ENCODE measurements at regions not wholly inside any gene's neighbourhood (a gene's known extent, or its start where the extent isn't known, plus 50 kb on each side); places are given as distances from the start of the nearest gene placed in this dataset.

- no peaks in the 10 kb centered on the region for H3K27me3 ChIP-seq (ENCODE audit: control insufficient read depth, insufficient read depth, low read length)
- H3K27ac ChIP-seq (ENCODE audit: low read depth in 2 of 2, low read length in 2 of 2): no peak overlapping the region
- no peak overlapping the region for H3K4me3 ChIP-seq (ENCODE audit: low read length in 3 of 3)
- no peak overlapping the region for H3K9ac ChIP-seq (ENCODE audit: low read length in 3 of 3)
- no peaks in the 10 kb centered on the region for H3K4me1 ChIP-seq (ENCODE audit: control insufficient read depth in 2 of 3, insufficient read depth in 2 of 3, low read depth in 1 of 3, low read length in 3 of 3)
- TF ChIP-seq CTCF (IDR thresholded peaks at IDR 0.05; ENCODE audit: borderline replicate concordance, extremely low read depth, insufficient read depth): no peak
- no peaks in the 10 kb centered on the region for H3K36me3 ChIP-seq (ENCODE audit: control insufficient read depth in 2 of 3, insufficient read depth in 3 of 3, low read length in 3 of 3)
- no peaks in the 10 kb centered on the region for H3K9me3 ChIP-seq (ENCODE audit: control insufficient read depth in 2 of 3, insufficient read depth in 1 of 3, low read length in 3 of 3)
- DNase-seq (peak in 1 of 5 donors; percentile 3), FAIRE-seq (no peak)
- intact Hi-C loops (cut with DNase I): no loop called here
Observed at GRCh38 chr18:67875060-67875459, 358.5 kb upstream of the DSEL start.

GRCh38 chr18:67865400-67865799 lies 348.9 kb upstream of the DSEL start:
- intact Hi-C loops (cut with DNase I): no loop called here
- no peaks in the 10 kb centered on the region for H3K4me1 ChIP-seq (ENCODE audit: control insufficient read depth in 2 of 3, insufficient read depth in 2 of 3, low read depth in 1 of 3, low read length in 3 of 3)

GRCh38 chr18:67864677-67865340 lies 348.3 kb upstream of the DSEL start:
- DNase-seq (no peak), FAIRE-seq (no peak)
- no peak for TF ChIP-seq CTCF (IDR thresholded peaks at IDR 0.05; ENCODE audit: borderline replicate concordance, extremely low read depth, insufficient read depth)
- no peak overlapping the region for H3K4me3 ChIP-seq (ENCODE audit: low read length in 3 of 3)
- no peaks in the 10 kb centered on the region for H3K27me3 ChIP-seq (ENCODE audit: control insufficient read depth, insufficient read depth, low read length)
- no peaks in the 10 kb centered on the region for H3K9me3 ChIP-seq (ENCODE audit: control insufficient read depth in 2 of 3, insufficient read depth in 1 of 3, low read length in 3 of 3)
- H3K9ac ChIP-seq (ENCODE audit: low read length in 3 of 3): no peak overlapping the region
- H3K4me1 ChIP-seq (ENCODE audit: control insufficient read depth in 2 of 3, insufficient read depth in 2 of 3, low read depth in 1 of 3, low read length in 3 of 3): no peaks in the 10 kb centered on the region
- no peaks in the 10 kb centered on the region for H3K36me3 ChIP-seq (ENCODE audit: control insufficient read depth in 2 of 3, insufficient read depth in 3 of 3, low read length in 3 of 3)
- H3K27ac ChIP-seq (ENCODE audit: low read depth in 2 of 2, low read length in 2 of 2): no peak overlapping the region
- intact Hi-C loops (cut with DNase I): no loop called here

More at GRCh38 chr18:67865400-67865799, 348.9 kb upstream of the DSEL start:
- no peak overlapping the region for H3K4me3 ChIP-seq (ENCODE audit: low read length in 3 of 3)
- no peak overlapping the region for H3K27ac ChIP-seq (ENCODE audit: low read depth in 2 of 2, low read length in 2 of 2)
- H3K9ac ChIP-seq (ENCODE audit: low read length in 3 of 3): no peak overlapping the region
- H3K27me3 ChIP-seq (ENCODE audit: control insufficient read depth, insufficient read depth, low read length): no peaks in the 10 kb centered on the region
- no peak for DNase-seq
- no peaks in the 10 kb centered on the region for H3K9me3 ChIP-seq (ENCODE audit: control insufficient read depth in 2 of 3, insufficient read depth in 1 of 3, low read length in 3 of 3)
- H3K36me3 ChIP-seq (ENCODE audit: control insufficient read depth in 2 of 3, insufficient read depth in 3 of 3, low read length in 3 of 3): no peaks in the 10 kb centered on the region
- no peak for TF ChIP-seq CTCF (IDR thresholded peaks at IDR 0.05; ENCODE audit: borderline replicate concordance, extremely low read depth, insufficient read depth)
- FAIRE-seq: no peak

- H3K9me3 ChIP-seq (ENCODE audit: control insufficient read depth in 2 of 3, insufficient read depth in 1 of 3, low read length in 3 of 3): no peaks in the 10 kb centered on the region
- intact Hi-C loops (cut with DNase I): no loop called here
- no peak overlapping the region for H3K4me3 ChIP-seq (ENCODE audit: low read length in 3 of 3)
- no peaks in the 10 kb centered on the region for H3K36me3 ChIP-seq (ENCODE audit: control insufficient read depth in 2 of 3, insufficient read depth in 3 of 3, low read length in 3 of 3)
- H3K4me1 ChIP-seq (ENCODE audit: control insufficient read depth in 2 of 3, insufficient read depth in 2 of 3, low read depth in 1 of 3, low read length in 3 of 3): no peaks in the 10 kb centered on the region
- no peak overlapping the region for H3K27ac ChIP-seq (ENCODE audit: low read depth in 2 of 2, low read length in 2 of 2)
- TF ChIP-seq CTCF (IDR thresholded peaks at IDR 0.05; ENCODE audit: borderline replicate concordance, extremely low read depth, insufficient read depth): no peak
- no peak for FAIRE-seq
- no peak for DNase-seq
- no peak overlapping the region for H3K9ac ChIP-seq (ENCODE audit: low read length in 3 of 3)
- H3K27me3 ChIP-seq (ENCODE audit: control insufficient read depth, insufficient read depth, low read length): no peaks in the 10 kb centered on the region
Observed at GRCh38 chr18:67862069-67862468, 345.5 kb upstream of the DSEL start.
